Endometrial microvascular endothelial cells (primary cell): ENCODE measurements at regions not wholly inside any gene's neighbourhood (a gene's known extent, or its start where the extent isn't known, plus 50 kb on each side); places are given as distances from the start of the nearest gene placed in this dataset.

ENCODE experiments used
- in situ Hi-C: cut with HindIII; loops from 2 replicates; pipeline ENCODE4 v1.10.0; 2017; ENCODE audit warnings: low sequenced_read_pairs, low pct_unique_long_range_greater_than_20kb; ENCODE audit errors: inconsistent ontology term

GRCh38 chr18:1995041-1995612 lies 576.2 kb downstream of the METTL4 start:
- in situ Hi-C loops = no loop called here

- in situ Hi-C loops = no loop called here
These were observed 573.2 kb downstream of the METTL4 start for GRCh38 chr18:1998121-1998520.

DNA sequence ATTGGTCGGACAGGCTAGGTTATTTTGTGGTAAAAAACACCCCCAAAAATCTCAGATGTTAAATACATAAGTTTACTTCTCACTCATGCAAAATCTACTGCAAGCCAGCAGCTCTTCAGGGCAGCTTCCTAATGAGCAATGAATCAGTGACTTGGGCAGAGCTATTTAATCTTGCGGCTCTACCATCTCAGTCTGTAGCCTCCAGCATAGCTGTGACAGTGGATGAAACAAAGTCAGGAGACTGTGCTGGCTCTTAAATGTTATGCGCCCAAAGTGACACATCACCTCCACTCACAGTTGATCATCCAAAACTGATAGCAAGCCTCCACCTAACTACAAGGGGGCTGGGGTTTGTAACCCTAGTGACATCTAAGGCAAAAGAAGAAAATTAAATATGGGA lies 571.9 kb downstream of the METTL4 start:
- in situ Hi-C loops = no loop called here

DNA sequence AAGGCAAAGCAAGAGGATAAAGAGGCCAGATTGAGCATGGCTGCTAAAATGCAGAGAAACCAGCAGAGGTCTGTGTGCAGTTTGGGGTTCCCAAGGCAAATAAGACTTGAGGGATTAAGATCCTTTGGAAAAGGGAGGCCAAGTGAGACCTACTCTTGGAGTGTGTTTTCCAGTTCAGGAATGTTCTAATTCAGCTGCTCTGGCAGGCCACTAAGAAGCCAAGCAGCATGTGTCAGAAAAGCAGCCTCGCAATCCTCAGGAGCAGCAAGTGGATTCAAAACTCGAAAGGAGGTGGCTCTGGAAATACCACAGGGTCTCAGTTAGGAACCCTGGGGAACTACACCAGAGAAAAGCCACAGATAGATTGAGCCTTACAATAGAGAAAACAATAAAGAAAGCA lies 569.2 kb downstream of the METTL4 start:
- in situ Hi-C loops = no loop called here

DNA sequence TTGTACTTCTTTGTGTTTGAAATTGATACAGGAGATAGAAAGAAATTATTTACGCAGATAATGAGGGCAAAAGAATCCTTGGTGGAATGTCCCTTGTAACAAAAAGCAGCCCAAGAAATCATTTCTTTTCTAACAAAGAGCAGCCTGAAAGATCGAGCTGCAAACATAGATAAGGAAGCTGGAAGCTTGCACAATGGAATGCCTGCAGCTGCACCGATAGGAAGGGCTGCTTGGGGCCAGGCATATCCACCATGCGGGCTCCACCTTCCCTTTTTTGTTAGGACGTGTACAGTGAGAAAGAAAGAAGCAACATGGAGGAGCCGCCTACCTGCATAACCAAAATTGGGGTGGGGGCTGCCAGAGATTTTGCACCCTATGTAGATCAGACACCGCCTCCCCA lies 568.7 kb downstream of the METTL4 start:
- in situ Hi-C loops = no loop called here

DNA sequence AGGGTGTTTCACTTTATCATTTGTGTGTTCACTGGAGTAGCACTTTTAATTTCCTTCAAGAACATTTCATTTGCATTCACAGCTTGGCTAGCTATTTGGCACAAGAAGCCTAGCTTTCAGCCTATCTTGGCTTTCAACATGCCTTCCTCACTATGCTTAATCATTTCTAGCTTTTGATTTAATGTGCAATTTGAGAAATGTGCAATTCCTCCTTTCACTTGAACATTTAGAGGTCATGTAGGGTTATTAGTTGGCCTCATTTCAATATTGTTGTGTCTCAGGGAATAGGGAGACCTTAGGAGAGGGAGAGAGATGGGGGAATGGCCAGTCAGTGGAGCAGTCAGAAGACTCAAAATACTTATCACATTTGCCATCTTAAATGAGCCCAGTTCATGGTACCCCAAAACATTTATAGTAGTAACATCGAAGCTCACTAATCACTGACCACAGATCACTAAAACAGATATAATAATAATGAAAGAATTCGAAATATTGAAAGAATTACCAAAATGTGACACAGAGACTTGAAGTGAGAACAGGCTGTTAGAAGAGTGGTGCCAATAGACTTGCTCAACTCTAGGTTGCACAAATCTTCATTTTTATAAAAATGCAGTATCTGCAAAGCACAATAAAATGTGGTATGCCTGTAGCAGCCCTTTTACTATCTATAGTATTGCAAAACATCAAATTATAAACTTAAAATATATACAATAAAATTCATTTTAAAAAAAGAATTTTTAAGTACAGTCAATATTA lies 561.2 kb downstream of the METTL4 start:
- in situ Hi-C loops = no loop called here

- in situ Hi-C loops = no loop called here
These were observed 544.3 kb downstream of the METTL4 start for GRCh38 chr18:2027016-2027415.

DNA sequence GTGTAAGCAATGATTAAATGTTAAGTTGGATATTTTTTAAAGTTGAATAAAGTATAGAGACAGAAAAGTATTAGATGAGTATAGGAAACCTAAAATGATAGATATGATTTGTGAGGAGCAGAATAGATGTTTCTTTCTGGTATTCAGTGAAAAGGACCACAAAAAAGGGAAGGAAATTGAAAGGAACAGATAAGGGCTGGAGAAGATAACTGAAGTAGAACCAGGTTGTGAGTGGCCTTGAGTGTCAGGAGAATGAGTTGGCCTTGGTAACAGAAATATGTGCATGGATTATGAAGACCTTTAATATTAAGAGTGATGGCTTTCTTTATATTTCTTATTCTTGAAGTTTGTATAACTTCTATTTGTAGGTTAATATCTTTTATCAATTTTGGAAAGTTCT lies 543.5 kb downstream of the METTL4 start:
- in situ Hi-C loops = no loop called here

DNA sequence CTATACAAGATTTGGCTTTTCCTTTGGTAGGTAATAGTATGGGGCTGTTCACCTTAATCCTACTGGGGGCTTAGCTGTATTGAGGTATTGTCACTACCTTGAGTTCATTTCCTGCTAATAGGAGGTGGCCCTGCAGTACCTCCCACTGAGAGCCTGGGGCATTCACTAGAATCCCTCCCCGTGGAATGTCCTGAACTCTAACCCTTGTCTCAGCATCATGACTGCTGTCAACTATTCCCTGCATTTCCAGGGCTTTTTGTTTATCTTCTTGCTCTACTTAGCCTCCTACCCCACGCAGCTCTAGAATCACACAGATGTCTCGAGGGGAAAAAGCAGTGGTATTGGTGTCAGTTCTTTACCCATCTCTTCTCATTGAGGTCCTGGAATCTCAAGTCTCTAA lies 542.3 kb downstream of the METTL4 start:
- in situ Hi-C loops = no loop called here

- in situ Hi-C loops = no loop called here
These were observed 540.7 kb downstream of the METTL4 start for GRCh38 chr18:2030647-2031046.

DNA sequence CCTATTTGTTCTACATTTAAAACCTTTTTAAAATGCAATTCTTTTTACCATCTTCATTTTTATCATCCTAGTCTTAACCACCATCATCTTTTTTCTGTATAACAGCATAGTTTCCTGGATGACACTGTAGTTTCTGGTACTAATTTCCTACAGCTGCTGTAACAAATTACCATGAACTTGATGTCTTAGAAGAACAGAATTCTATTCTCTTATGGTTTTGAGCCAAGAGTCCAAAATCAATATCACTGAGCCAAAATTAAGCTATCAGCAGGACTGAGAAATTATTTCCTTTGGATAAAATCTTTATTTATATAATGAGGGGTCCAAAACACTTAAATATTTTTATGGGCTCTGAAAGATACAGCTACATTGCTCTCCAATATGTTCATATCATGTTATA lies 539.3 kb downstream of the METTL4 start:
- in situ Hi-C loops = no loop called here

DNA sequence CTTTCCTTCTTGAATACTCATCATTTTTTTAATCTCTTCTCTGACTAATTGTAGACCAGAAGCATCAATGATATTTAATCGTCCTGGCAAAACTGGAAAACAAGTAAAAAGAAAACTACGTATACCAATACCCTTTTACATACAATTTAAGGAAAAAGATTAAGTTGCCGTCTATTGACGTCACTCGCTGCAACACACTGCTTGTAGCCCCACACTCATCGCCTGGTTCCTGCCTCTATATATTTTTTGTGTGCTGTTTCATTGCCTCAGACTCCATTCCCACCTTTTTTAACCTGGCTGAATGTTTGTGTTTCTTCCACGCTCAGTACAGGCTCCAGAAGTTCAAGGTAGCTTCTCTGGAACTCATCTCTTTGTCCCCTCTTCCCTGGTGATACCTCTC lies 536.2 kb downstream of the METTL4 start:
- in situ Hi-C loops = no loop called here

GRCh38 chr18:2036086-2036485 lies 535.2 kb downstream of the METTL4 start:
- in situ Hi-C loops = no loop called here

GRCh38 chr18:2040279-2040678 lies 531.0 kb downstream of the METTL4 start:
- in situ Hi-C loops = no loop called here

- in situ Hi-C loops = no loop called here
These were observed 521.3 kb downstream of the METTL4 start for GRCh38 chr18:2049986-2050385.

DNA sequence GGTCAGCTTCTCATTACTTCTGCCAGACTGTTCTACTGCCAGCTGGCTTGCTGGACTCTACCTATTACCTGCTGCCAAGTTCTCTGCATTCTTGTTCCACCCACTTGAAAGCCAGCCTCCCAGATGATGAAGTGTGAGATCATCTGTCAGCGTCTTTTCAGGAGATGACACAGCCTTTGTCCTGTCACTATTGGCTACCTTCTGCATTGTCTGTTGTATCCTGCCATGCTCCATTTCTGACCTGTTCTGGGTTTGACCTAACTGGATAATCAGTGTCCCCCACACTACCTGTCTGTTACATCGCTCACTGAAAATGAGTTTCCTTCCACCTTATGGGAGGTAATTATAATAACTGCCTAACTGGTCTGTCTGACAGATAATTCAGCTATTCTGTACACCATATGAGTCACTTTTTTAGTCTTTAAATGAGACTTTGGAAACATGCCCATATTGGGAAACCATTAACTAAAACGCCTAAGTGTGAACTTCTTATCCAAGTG lies 520.6 kb downstream of the METTL4 start:
- in situ Hi-C loops = no loop called here

- in situ Hi-C loops = no loop called here
These were observed 517.7 kb downstream of the METTL4 start for GRCh38 chr18:2053490-2054089.

GRCh38 chr18:2059336-2059735 lies 512.0 kb downstream of the METTL4 start:
- in situ Hi-C loops = no loop called here

GRCh38 chr18:2060086-2060485 lies 511.2 kb downstream of the METTL4 start:
- in situ Hi-C loops = no loop called here

DNA sequence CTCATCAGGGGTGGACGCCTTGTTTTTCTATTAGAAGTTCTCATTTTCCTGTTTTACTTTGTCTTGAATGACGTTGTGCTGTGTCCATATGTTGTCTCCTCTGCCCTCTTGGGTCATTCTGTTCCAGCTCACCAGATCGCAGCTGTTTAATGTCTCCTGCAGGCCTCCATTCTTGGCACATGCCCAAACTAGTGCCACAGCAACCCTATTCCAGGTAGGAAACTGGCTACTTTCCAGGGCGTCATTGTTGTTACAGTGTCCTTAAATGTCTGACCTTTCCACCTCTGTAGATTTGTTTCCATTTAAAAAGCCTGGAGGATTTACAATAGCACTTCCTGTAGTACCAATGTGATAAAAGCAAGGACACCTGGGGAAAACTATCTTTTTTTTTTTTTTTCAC lies 500.7 kb downstream of the METTL4 start:
- in situ Hi-C loops = no loop called here
